CD4-positive, alpha-beta T cell treated with Interleukin-6 for 4 hours (primary cell): ENCODE measurements at regions not wholly inside any gene's neighbourhood (a gene's known extent, or its start where the extent isn't known, plus 50 kb on each side); places are given as distances from the start of the nearest gene placed in this dataset.
"Not testable (repeated sequence)": the region's sequence is repeated elsewhere in the genome, so short reads cannot be mapped to it uniquely, and the experiment has no call there.

Experiments
- DNase-seq: peaks from one replicate; pipeline ENCODE4 v3.0.0-alpha.2; 2020; ENCODE audit warnings: mixed read lengths

DNA sequence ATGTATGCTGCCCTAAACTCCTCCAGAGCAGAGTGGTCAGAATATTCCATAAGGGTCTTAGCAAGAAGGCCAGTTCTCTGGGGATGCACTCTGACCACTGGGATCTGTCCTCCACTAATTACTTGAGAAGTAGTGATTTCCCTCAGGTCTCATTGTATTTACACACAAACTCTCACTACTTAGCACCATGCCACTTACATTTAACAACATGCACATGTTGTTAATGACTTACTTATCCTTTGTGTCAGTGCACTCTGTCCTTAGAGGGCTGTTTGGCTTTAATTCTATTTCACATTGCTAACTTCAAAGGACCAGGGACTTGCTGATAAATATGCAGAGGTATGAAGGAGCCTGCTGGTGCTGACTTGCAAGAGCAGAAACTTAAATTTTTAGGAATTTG is 1415.5 kb upstream of the ACVR2A start:
- no peak for DNase-seq

DNA sequence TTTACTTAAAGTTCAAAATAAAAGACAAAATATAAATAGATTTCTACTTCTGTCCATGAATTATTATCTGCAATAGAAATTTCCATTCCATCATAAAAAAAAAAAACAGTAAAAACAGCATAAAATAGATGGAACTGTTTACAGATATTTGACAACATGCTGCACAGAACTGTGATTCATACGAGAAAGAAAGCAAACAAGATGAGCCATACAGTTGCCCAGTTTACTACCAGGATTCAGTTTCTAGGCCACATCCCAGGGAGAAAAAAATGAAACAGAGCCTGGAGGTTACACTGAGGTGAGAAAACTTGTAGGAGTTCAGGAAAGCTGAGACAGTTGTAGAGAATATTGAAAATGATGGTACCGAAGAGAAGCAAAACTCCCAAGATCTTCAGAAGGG is 1426.9 kb upstream of the ACVR2A start:
- DNase-seq, result no peak

DNA sequence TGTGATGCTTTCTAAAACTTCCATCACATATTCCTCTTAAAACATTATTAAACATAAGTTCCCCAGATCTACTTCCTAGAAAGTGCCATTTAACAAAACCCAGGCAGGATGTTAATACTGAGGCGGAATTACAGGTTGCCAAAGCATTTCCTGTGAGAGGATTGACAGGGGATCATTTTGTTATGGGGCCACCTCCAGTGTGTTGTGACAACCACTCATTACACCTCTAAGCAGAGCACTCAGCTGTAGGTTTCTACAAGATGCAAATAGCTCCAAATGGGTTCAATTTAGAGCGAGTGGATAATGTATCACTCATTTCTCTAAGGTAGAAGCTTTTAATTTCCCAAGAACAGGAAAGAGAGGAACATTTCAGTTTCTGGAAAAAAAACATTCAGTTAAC is 1429.5 kb upstream of the ACVR2A start:
- no peak for DNase-seq

DNA sequence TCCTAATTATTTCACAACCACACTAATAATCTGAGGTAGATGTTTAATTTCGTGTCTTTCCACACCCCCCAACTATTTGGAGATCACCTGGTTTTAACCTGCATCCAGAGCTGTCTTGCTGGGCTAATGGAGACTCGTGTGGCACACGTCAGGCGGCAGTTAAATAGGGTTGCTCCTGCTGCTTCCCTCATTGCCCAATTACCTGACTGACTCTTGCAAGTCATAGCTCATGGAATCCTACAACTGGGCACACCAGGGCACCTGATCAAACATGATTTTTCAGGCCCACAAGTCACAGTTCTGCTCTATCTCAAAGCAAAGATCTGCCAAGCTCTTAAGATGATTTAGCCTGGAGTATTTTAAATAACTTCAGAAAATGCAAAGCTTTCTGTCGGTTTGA is 1430.4 kb upstream of the ACVR2A start:
- no peak for DNase-seq

DNA sequence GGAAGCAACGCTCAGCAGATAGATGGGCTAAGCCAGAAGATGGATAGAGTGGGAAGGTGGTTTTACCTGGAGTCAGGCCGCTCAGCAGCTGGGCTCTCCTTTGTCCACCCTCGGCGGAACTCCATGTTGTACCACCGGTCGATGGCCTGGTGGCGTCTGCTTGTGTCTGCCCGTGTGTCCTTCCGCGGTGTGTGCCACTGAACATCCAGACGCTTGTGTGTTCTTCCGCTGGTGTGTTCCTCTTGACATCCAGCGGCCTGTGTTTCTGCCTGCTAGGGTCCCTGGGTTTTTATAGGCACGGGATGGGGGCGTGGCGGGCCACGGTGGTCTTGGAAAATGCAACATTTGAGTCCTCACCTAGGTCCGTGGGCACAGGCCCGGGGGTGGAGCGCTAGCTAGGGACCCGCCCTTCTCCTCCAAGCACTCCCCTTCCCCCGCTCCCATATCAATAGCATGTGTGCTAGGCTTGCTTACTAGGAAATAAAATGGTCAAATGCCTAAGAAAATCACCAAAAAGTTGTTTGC is 1431.7 kb upstream of the ACVR2A start:
- no peak for DNase-seq

DNA sequence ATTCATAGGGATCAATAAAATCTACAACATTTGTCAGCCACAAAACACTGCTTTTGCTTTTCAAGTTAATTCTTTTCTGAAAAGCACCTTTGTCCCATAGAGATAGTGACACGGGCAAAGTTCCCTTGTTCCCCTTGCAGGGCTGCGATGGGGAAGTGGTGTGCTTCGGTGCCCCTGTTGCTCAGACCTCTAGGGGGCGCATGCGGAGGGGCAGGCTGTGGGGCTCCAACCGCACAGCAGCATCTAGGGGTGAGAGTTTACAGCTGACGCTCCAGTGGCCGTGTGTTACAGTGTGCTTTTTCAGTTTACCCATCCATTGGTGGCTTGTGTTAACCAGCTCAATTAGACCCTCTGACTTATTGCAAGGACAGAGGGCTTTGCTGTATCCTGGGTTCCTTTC is 1432.2 kb upstream of the ACVR2A start:
- DNase-seq, result no peak

DNA sequence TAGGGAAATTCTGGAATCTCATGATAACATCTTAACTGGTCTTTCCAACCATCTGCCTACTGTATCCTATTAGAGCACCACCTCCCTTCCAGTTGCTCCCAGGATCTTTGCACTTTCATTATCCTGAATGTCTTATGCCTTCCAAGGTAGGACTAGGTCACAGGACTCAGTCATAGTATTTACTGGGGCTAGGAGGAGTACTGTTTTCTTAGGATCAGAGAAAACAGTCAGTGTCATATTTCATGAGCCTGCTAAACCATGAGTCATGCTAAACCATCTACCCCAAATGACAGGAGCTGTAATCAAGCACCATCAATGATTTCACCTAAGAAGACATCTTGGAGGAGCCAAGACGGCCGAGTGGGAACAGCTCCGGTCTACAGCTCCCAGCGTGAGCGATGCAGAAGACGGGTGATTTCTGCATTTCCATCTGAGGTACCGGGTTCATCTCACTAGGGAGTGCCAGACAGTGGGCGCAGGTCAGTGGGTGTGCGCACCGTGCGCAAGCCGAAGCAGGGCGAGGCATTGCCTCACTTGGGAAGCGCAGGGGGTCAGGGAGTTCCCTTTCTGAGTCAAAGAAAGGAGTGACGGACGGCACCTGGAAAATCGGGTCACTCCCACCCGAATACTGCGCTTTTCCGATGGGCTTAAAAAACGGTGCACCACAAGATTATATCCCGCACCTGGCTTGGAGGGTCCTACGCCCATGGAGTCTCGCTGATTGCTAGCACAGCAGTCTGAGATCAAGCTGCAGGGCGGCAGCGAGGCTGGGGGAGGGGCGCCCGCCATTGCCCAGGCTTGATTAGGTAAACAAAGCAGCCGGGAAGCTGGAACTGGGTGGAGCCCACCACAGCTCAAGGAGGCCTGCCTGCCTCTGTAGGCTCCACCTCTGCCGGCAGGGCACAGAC is 1439.2 kb upstream of the ACVR2A start:
- DNase-seq, result not testable (repeated sequence)

DNA sequence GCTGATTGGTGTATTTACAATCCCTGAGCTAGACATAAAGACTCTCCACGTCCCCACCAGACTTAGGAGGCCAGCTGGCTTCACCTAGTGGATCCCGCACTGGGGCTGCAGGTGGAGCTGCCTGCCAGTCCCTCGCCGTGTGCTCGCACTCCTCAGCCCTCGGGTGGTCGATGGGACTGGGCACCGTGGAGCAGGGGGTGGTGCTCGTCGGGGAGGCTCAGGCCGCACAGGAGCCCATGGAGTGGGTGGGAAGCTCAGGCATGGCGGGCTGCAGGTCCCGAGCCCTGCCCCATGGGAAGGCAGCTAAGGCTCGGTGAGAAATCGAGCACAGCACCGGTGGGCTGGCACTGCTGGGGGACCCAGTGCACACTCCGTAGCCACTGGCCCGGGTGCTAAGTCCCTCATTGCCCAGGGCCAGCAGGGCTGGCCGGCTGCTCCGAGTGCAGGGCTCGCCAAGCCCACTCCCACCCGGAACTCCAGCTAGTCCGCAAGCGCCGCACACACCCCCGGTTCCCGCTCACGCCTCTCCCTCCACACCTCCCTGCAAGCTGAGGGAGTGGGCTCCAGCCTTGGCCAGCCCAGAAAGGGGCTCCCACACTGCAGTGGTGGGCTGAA is 1441.2 kb upstream of the ACVR2A start:
- not testable (repeated sequence) for DNase-seq

DNA sequence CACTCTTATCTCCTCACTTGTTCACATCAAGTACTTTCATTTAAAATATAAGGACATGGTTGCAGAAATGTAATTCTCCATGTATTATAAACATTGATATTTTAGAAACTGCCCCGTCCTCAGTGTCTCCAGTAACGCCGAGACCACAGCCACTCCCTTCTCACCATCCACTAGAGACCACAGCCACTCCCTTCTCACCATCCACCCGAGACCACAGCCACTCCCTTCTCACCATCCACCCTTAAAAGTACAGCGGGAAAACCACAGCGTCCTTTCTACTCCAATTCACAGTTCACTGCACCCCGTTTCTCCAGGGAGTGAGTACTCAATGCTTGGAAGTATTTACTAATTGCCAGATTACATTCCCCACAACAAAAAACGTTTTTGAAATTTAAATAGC is 1452.2 kb upstream of the ACVR2A start:
- no peak for DNase-seq

DNA sequence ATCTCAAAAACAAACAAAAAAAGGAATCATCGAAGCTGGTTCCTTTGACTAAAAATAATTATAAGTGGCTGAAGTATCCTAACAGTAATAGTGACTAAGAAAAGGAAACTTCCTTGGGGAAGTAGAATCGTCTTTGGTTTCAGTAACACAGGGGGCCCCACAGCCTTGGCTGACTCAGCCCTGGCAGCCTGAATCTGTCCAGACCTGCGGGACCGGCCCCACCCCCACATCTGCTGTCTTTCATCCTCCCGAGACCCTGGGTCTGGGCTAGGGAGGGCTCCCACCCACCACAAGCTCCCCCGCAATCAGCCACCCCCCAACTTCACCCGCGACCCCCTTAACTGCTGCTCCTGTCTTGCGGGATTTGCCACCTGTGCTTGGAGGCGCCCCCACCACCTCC is 1452.6 kb upstream of the ACVR2A start:
- no peak for DNase-seq

DNA sequence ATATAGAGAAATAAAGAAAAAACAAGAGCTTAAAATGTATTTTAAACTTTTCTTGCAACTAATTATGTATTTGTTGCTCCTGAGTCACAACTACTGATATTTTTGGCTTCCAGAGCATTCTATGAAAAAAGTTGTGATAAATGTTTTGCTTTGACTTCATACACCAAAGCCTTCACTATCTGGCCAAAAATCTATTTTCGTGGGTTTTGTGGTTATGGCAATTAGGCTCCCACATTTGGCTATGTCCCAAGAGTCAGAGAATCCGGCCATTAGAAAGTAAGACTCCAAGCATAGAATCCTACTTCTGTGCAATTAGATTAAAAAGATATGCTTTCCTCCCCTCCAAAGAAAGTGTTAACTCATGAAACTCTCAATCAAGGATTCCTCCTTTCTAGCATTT is 1456.1 kb upstream of the ACVR2A start:
- DNase-seq, result no peak

DNA sequence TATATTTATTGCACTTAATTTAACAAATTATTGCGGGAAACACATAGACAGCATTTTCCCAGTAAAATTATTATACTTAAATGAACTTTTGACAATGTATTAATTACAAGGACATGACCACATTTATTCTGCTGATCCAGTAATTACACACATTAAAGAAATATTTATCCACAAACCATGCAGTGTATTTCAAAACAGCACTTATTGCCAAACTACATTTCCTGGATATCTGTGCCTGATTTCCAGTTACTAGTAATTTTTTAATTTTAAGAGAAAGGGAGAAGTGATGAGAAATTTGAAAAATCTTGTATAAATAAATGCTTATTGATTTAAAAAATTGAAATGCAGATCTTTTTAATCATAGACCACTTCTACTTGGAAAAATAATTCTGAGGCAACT is 1458.7 kb upstream of the ACVR2A start:
- no peak for DNase-seq

DNA sequence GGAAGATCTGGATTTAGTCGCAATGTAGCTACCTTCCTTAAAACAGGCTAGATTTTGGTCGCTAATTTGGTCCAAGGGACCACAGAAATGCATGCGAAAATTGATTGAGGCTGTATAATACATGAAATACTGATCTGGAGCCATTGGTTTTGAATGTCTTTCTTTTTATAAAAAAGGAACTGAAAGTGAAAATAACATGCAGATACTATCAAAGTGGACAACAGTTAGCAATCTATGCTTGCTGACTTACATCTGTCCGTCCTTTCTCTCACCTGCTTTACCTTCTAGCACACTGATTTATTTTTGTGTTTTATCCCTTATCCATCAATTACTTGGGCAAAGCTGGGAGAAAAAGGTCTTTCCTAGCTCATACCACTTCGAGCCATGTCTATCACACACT is 1459.8 kb upstream of the ACVR2A start:
- DNase-seq, result no peak

DNA sequence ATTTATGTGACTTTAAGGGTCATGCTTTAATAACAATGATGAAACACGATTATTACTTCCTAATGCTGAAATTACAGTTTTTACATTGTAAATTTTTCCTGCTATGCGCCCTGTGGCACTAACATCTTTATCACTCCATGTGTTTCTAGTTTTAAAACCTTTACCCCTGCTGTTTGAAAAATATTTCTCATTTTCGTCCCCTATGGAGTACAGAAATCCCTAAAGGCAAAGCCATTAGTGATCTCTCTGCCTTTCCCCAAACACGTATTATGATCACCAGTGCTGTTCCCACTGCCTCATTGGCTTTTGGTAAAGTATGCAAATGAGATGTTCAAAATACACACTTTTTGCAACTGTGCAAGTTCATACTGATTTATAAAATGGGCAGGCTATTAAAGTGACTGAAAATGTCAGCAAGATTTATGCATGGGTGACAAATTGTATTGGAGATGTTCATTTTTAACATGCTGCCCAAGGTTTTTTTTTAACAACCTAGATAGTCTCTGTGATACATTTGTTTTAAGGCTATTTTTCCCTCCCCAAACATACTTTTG is 1468.2 kb upstream of the ACVR2A start:
- no peak for DNase-seq

DNA sequence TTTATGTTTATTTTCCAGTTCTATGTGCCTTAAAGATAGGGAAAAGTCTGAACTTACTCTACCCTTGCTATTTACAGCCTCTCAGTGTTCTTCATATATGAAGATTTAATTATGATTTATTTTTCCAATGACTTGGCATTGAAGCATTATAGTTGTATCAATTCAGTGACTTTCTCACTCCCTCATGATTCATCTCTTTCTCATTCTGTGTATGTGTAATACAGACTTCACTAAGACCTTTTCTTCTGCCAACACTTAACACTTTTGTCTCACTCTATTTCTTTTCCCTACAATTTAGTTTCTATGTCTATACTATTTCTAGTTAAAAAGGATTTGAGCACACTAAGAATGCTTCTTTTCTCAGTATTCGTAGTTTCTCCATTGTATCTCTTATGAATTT is 1470.3 kb upstream of the ACVR2A start:
- DNase-seq, result no peak

DNA sequence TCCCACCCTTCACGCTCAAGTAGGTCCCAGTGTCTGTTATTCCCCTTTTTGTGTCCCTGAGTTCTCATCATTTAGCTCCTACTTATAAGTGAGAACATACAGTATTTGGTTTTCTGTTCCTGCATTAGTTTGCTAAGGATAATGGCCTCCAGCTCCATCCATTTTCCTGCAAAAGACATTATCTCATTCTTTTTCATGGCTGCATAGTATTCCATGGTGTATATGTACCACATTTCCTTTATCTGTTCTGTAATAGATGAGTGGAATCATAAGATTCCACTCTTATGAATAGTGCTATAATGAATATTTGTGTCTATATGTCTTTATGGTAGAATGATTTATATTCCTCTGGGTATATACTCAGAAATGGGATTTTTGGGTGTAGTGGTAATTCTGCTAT is 1473.5 kb upstream of the ACVR2A start:
- not testable (repeated sequence) for DNase-seq

DNA sequence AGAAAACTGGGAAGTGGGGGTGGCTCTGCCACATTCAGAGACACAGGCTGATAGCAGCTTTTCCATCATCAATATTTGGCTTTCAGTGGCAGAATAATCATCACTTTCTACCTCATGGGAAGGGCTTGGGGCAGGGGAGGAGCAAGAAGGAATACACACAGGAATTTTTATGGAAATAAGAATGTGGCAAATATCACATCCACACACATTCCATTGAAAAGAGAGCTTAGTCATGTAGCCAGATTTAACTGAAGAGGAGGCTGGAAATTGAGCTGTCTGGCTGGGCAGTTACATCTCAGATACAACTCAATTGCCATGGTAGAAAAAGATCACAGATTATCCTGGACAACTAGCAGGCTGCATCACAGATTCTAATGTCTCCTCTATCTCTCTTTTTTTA is 1474.0 kb upstream of the ACVR2A start:
- no peak for DNase-seq

DNA sequence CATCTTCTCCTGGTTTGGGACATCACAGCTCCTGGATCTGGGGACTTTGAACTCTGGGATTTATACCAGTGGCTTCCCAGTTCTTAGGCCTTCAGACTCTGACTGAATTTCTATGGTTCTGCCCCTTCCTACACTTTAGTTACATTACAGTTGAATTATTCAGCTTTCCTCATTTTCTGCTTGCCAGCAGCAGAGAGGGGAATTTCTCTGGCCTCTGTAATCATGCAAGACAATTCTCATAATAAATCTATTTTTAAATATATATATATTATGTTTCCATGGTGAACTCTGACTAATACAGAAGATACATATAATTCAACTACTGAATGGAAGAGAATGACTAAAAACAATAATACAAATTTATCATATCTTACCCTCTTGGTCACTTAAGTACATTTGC is 1478.6 kb upstream of the ACVR2A start:
- DNase-seq, result no peak

DNA sequence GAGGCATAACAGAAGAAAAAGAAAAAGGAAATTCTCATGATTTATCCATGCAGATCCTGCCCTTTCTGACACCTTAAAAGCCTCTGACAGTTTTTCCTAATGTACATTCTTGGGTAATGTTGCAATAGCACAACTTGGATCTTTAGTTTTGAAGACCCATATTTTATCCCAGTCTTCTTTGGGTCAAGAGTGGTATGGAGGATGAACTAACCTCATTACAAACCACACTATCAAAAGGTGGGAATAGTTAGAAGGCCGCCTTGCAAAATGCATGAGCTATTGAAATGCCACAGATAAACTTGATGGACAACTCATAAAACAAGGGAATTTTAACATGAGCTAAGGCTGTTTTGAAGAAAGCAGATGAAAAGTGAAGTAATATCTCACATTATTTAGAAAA is 1479.8 kb upstream of the ACVR2A start:
- no peak for DNase-seq

DNA sequence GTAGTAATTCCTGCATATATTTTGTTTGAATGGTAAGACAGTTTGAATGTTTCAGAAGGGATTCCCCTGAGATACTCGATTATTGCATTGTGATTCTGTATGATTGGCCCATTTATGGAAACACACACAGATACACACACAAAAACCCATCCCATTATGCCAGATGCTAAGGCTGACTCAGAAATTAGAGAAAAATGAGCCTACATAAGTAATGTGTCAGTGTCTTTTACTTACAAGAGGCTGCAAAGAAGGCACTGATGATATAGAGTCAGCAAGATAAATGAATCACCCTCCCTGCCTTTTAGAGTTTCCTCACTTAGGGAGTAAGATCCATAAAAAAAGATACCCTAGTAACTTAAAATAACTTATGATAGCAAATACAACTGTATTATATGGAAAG is 1481.1 kb upstream of the ACVR2A start:
- no peak for DNase-seq

DNA sequence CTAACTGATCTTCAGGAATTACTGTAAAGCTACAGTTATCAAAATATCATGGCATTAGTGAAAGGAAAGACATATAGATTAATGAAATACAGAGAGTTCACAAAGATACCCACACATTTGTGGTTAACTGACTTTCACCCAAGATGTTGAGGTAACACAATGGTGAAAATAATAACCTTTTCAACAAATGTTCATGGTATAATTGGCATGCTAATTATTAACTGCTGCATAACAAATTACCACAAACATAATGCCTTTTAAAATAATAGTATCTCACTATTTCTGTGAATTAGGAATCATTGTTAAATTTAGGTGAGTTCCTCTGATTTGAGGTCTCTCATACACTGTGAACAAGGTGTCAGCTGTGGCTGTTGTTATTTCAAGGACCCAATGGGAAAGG is 1493.1 kb upstream of the ACVR2A start:
- DNase-seq, result no peak

DNA sequence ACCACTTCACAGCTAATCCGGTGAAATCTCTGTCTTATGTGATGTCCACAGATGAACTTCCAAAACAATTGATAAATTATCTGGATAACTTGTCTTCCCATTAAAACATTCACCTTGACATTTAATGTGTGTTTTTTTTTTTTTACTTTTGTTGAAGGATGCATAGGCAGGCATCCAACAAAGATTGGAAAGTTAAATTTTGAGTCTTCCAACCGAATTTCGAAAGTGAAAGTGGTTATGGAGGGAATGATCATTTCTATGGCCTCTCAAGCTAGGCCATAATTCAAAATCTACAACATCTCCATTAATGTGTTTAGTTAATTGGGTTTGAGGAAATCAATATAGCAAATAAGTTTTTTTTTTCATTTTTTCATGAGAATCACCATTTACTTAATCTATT is 1495.5 kb upstream of the ACVR2A start:
- DNase-seq, result no peak

DNA sequence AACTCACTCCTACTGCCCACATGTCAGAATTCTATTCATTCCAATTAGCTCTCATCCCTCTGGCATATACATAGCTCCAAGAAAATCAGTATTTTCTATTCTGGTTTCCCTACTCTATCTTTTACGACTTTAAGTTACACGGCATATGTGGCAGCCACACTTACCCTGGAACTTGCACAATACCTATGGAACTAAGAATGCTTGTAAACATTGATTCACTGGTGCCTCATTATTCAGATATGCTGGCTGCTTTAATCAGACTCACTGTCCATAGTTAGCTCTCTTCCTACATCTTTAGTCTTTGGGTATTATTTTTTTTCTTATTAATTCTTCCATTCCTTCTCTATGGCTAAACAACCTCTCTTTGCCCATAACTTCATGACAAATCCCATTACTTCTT is 1519.9 kb upstream of the ACVR2A start:
- DNase-seq, result no peak

DNA sequence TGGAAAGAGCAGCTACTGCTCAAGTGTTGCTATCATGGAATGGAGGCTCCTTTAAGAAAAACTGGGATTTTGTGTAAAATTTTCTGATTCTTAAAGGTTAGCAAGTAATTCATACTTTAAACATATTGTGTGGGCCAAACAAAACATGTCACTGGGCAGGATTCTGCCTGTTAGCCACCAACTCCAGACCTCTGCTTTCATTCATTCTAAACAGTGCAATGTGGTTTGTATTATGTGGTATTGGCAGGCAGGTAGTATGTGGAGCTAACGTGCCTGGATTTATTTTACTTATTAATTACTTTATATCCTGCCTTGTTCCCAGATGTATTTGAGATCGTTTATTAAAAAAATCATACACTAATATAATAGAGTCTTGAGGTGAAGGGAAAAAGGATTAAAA is 1521.3 kb upstream of the ACVR2A start:
- DNase-seq, result no peak
